H1 (cell line): ENCODE measurements at regions not wholly inside any gene's neighbourhood (a gene's known extent, or its start where the extent isn't known, plus 50 kb on each side); places are given as distances from the start of the nearest gene placed in this dataset.

Source experiments
- CTCF ChIA-PET: fragments of 300-600 bp; sonication (Branson Sonifier 250); formaldehyde crosslinking; loops from one replicate; lab custom pipeline; 2021; ENCODE audit not compliant: partially characterized antibody; lab: Charles Lee
- POLR2A ChIA-PET: fragments of 300-600 bp; sonication (Branson Sonifier 250); formaldehyde crosslinking; loops from one replicate; lab custom pipeline; 2021; ENCODE audit warnings: inconsistent platforms; ENCODE audit not compliant: partially characterized antibody; lab: Charles Lee
- DNase-seq, 2 experiments: peaks; one replicate each; pipeline versions ENCODE4 v3.0.0 to v3.0.0-alpha.2; 2010 to 2022; ENCODE audit warnings: low spot score in 2 of 2, low read depth in 1 of 2, mixed read lengths in 1 of 2
- FAIRE-seq: peaks from 2 replicates; lab custom pipeline; 2011; peaks lifted over from hg19 to GRCh38; lab: Jason Lieb, UNC
- H2AFZ ChIP-seq: 2 replicates; pipeline ENCODE4 v1.8.1; 2012; ENCODE audit warnings: low read length, inconsistent platforms
- H2AK5ac ChIP-seq: 2 replicates; pipeline ENCODE4 v1.6.1; 2013; ENCODE audit warnings: low read depth, low read length
- H2BK120ac ChIP-seq: replicated peaks from 2 replicates; pipeline ENCODE3; 2013; ENCODE audit warnings: low read depth, low read length, inconsistent platforms
- H2BK12ac ChIP-seq: 2 replicates; pipeline ENCODE4 v1.6.1; 2013; ENCODE audit warnings: low read depth, low read length
- H2BK15ac ChIP-seq: 2 replicates; pipeline ENCODE4 v1.6.1; 2013; ENCODE audit warnings: low read length
- H2BK20ac ChIP-seq: 2 replicates; pipeline ENCODE4 v1.6.1; 2013; ENCODE audit warnings: low read length
- H2BK5ac ChIP-seq: 2 replicates; pipeline ENCODE4 v1.6.1; 2013; ENCODE audit warnings: low read depth, low read length
- H3K14ac ChIP-seq: 2 replicates; pipeline ENCODE4 v1.6.1; 2013; ENCODE audit warnings: inconsistent platforms; ENCODE audit not compliant: insufficient read length
- H3K18ac ChIP-seq: 2 replicates; pipeline ENCODE4 v1.6.1; 2013; ENCODE audit warnings: low read length; ENCODE audit errors: extremely low read depth
- H3K23ac ChIP-seq: 2 replicates; pipeline ENCODE4 v1.6.1; 2013; ENCODE audit warnings: inconsistent platforms; ENCODE audit not compliant: insufficient read length
- H3K23me2 ChIP-seq: 2 replicates; pipeline ENCODE4 v1.6.1; 2013; ENCODE audit warnings: low read depth, low read length
- H3K27ac ChIP-seq: 2 replicates; pipeline ENCODE4 v1.6.1; 2011; ENCODE audit warnings: low read depth, low read length, inconsistent platforms
- H3K27me3 ChIP-seq, 4 experiments: replicated peaks in 1 of 4; 1 replicate in 1 of 4; 2 replicates in 3 of 4; pipeline versions ENCODE4 v1.6.1 to v1.8.1; 2011 to 2013; ENCODE audit warnings: low read length in 3 of 4, mild to moderate bottlenecking in 3 of 4, inconsistent platforms in 2 of 4, mixed read lengths in 2 of 4, moderate library complexity in 1 of 4; ENCODE audit not compliant: control insufficient read depth in 3 of 4, insufficient read depth in 3 of 4; ENCODE audit errors: extremely low read depth in 1 of 4
- H3K36me3 ChIP-seq, 4 experiments: 2 replicates each; pipeline versions ENCODE4 v1.6.1 to v1.8.1; 2011 to 2013; ENCODE audit warnings: mild to moderate bottlenecking in 4 of 4, low read length in 3 of 4, moderate library complexity in 2 of 4, control low read depth in 1 of 4, inconsistent platforms in 1 of 4; ENCODE audit not compliant: insufficient read depth in 4 of 4, control insufficient read depth in 2 of 4
- H3K4ac ChIP-seq: replicated peaks from 2 replicates; pipeline ENCODE3; 2013; ENCODE audit warnings: low read length, low read depth, mixed read lengths, inconsistent platforms; ENCODE audit not compliant: insufficient read length
- H3K4me1 ChIP-seq, 4 experiments: replicated peaks in 1 of 4; 1 replicate in 1 of 4; 2 replicates in 3 of 4; pipeline versions ENCODE4 v1.6.1 to v1.8.1; 2011 to 2013; ENCODE audit warnings: low read length in 3 of 4, inconsistent platforms in 2 of 4, mixed read lengths in 1 of 4; ENCODE audit not compliant: insufficient read depth in 4 of 4, control insufficient read depth in 3 of 4
- H3K4me2 ChIP-seq, 2 experiments: 2 replicates each; pipeline versions ENCODE4 v1.6.1 to v1.8.1; 2011 to 2013; ENCODE audit warnings: low read depth in 2 of 2, low read length in 2 of 2, control low read depth in 1 of 2, inconsistent platforms in 1 of 2, mild to moderate bottlenecking in 1 of 2; ENCODE audit not compliant: insufficient read depth in 1 of 2
- H3K4me3 ChIP-seq, 4 experiments: fragments of 200-600, 300-600 bp in 1 of 4; sonication (generic), shearing (Covaris generic), sonication (Bioruptor Twin) in 1 of 4; 2 replicates each; pipeline versions ENCODE4 v1.5.1 to v1.8.1; 2011 to 2016; ENCODE audit warnings: low read length in 4 of 4, low read depth in 3 of 4, control low read depth in 2 of 4, inconsistent platforms in 2 of 4, mild to moderate bottlenecking in 2 of 4, mixed read lengths in 1 of 4, moderate library complexity in 1 of 4; ENCODE audit not compliant: insufficient read depth in 2 of 4; ENCODE audit errors: extremely low read depth in 1 of 4
- H3K56ac ChIP-seq: replicated peaks from 2 replicates; pipeline ENCODE3; 2013; ENCODE audit warnings: low read depth, mild to moderate bottlenecking, mixed read lengths, low read length, inconsistent platforms; ENCODE audit not compliant: insufficient read length
- H3K79me1 ChIP-seq: 2 replicates; pipeline ENCODE4 v1.6.1; 2013; ENCODE audit warnings: low read depth, low read length, control low read depth
- H3K79me2 ChIP-seq, 2 experiments: 2 replicates each; pipeline versions ENCODE4 v1.6.1 to v1.8.1; 2012 to 2013; ENCODE audit warnings: low read length in 2 of 2, mild to moderate bottlenecking in 2 of 2, inconsistent platforms in 1 of 2; ENCODE audit not compliant: insufficient read depth in 2 of 2, control insufficient read depth in 1 of 2
- H3K9ac ChIP-seq, 4 experiments: replicated peaks in 1 of 4; 1 replicate in 1 of 4; 2 replicates in 3 of 4; pipeline versions ENCODE4 v1.6.1 to v1.8.1; 2011 to 2013; ENCODE audit warnings: low read depth in 3 of 4, low read length in 3 of 4, control low read depth in 2 of 4, mild to moderate bottlenecking in 2 of 4, moderate library complexity in 2 of 4, inconsistent platforms in 1 of 4; ENCODE audit errors: extremely low read depth in 1 of 4
- H3K9me3 ChIP-seq, 2 experiments: 2 replicates each; pipeline versions ENCODE4 v1.6.1 to v1.8.1; 2012 to 2013; ENCODE audit warnings: mild to moderate bottlenecking in 2 of 2, moderate library complexity in 2 of 2, control low read depth in 1 of 2, inconsistent platforms in 1 of 2, low read depth in 1 of 2, low read length in 1 of 2, mixed read lengths in 1 of 2; ENCODE audit not compliant: insufficient read depth in 2 of 2
- H4K20me1 ChIP-seq, 2 experiments: replicated peaks in 1 of 2; 2 replicates each; pipeline versions ENCODE3 to v1.8.1; 2011 to 2013; ENCODE audit warnings: inconsistent platforms in 2 of 2, low read length in 2 of 2, mild to moderate bottlenecking in 1 of 2; ENCODE audit not compliant: insufficient read depth in 2 of 2, control insufficient read depth in 1 of 2
- H4K5ac ChIP-seq: 2 replicates; pipeline ENCODE4 v1.6.1; 2013; ENCODE audit warnings: low read length, low read depth, mixed read lengths, inconsistent platforms; ENCODE audit not compliant: insufficient read length
- H4K8ac ChIP-seq: 2 replicates; pipeline ENCODE4 v1.8.0; 2013; ENCODE audit warnings: mild to moderate bottlenecking, moderate library complexity, low read length, inconsistent platforms; ENCODE audit not compliant: insufficient read depth; ENCODE audit errors: extremely low read depth
- H4K91ac ChIP-seq: replicated peaks from 2 replicates; pipeline ENCODE3; 2013; ENCODE audit warnings: low read length, mixed read lengths, inconsistent platforms; ENCODE audit not compliant: insufficient read length
- BACH1 ChIP-seq: IDR thresholded peaks from 2 replicates; pipeline ENCODE4 v1.6.1; 2012; ENCODE audit warnings: low read length, improper control_type of control experiment
- BCL11A ChIP-seq, 2 experiments: IDR thresholded peaks; one replicate each; pipeline ENCODE4 v1.6.1; 2011; ENCODE audit warnings: low read depth in 2 of 2, low read length in 2 of 2, mild to moderate bottlenecking in 2 of 2
- CHD1 ChIP-seq: IDR thresholded peaks from 2 replicates; pipeline ENCODE4 v1.6.1; 2012; ENCODE audit warnings: low read depth, low read length, improper control_type of control experiment
- CREB1 ChIP-seq: IDR thresholded peaks from 2 replicates; pipeline ENCODE4 v1.6.1; 2012; ENCODE audit warnings: inconsistent platforms
- HDAC2 ChIP-seq, 2 experiments: fragments of 300-600 bp in 1 of 2; sonication (generic) in 1 of 2; IDR thresholded peaks; 2 replicates each; pipeline ENCODE4 v1.6.1; 2011 to 2012; ENCODE audit warnings: low read depth in 2 of 2, low read length in 2 of 2, mild to moderate bottlenecking in 2 of 2, moderate library complexity in 2 of 2, borderline replicate concordance in 1 of 2, inconsistent platforms in 1 of 2
- HDAC6 ChIP-seq: IDR thresholded peaks from one replicate; pipeline ENCODE4 v1.7.1; 2012; ENCODE audit warnings: low read depth, mild to moderate bottlenecking, inconsistent platforms, low read length, moderate library complexity
- JUND ChIP-seq: IDR thresholded peaks from 2 replicates; pipeline ENCODE4 v1.6.1; 2011; ENCODE audit warnings: mild to moderate bottlenecking, improper control_type of control experiment, low read length
- NANOG ChIP-seq: IDR thresholded peaks from 2 replicates; pipeline ENCODE4 v1.6.1; 2011; ENCODE audit warnings: low read length, low read depth, mild to moderate bottlenecking, inconsistent platforms; ENCODE audit not compliant: insufficient read depth, poor library complexity, severe bottlenecking
- POLR2A ChIP-seq, 2 experiments: IDR thresholded peaks; 1 replicate in 1 of 2; 2 replicates in 1 of 2; pipeline ENCODE4 v1.6.1; 2011; ENCODE audit warnings: low read depth in 2 of 2, low read length in 2 of 2, mild to moderate bottlenecking in 2 of 2; ENCODE audit errors: control extremely low read depth in 1 of 2
- SIN3A ChIP-seq, 2 experiments: IDR thresholded peaks in 1 of 2; conservative IDR thresholded peaks in 1 of 2; 2 replicates each; pipeline ENCODE4 v1.6.1; 2011 to 2012; ENCODE audit warnings: low read length in 2 of 2, improper control_type of control experiment in 1 of 2, low read depth in 1 of 2, mild to moderate bottlenecking in 1 of 2
- WGBS, 2 experiments: shearing (Covaris generic) in 1 of 2; methylation state at CpG; one replicate each; pipeline versions ENCODE4 v1.1.6 to v1.1.7; 2013 to 2015; ENCODE audit warnings: low lambda C conversion rate in 2 of 2, mixed read lengths in 2 of 2, inconsistent platforms in 1 of 2, low coverage in 1 of 2, missing lambda C conversion rate in 1 of 2; ENCODE audit not compliant: insufficient replicate concordance in 2 of 2, insufficient coverage in 1 of 2, insufficient read length in 1 of 2; ENCODE audit errors: extremely low coverage in 1 of 2, missing lambda C conversion rate in 1 of 2; 5-methylcytosine and 5-hydroxymethylcytosine counted together
- TF ChIP-seq, protein P1 (sequence below): IDR thresholded peaks from 2 replicates; pipeline ENCODE4 v1.6.1; 2012; ENCODE audit warnings: inconsistent platforms
- TF ChIP-seq, protein P2 (sequence below), 3 experiments: IDR thresholded peaks; 1 replicate in 2 of 3; 2 replicates in 1 of 3; pipeline versions ENCODE4 v1.5.1 to v1.6.1; 2011; ENCODE audit warnings: low read length in 3 of 3, mild to moderate bottlenecking in 3 of 3, inconsistent platforms in 2 of 3, low read depth in 1 of 3, moderate library complexity in 1 of 3; ENCODE audit not compliant: insufficient read depth in 1 of 3; ENCODE audit errors: control extremely low read depth in 1 of 3

DNA sequence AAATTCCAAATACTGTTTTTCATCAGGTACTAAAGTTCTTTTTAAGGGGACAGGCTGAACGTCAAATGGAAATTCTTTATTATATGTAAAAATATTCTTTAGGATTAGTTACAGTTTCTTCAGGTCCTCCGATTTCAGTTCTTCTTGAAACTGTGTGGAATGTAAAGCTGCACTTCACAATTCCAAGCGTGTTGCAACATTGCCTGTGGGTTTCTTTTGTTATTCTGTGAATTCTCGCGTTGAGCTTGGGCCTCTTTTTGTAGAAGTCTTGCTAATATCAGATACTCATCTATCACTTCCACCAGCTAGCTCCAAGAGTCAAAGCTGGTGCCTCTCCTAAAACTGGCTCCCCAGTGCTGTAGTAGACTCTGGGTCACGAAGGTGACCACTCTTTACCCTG, 642.6 kb downstream of the METTL4 start:
- Histone ChIP-seq H2BK5ac (no peak overlapping the region), H3K4ac (no peak overlapping the region), H4K8ac (no peak overlapping the region), H2BK120ac (no peak overlapping the region), H2AK5ac (no peak overlapping the region), H3K14ac (no peak overlapping the region), H3K79me2 (no peaks in the 10 kb centered on the region), H3K9me3 (no peaks in the 10 kb centered on the region), H3K36me3 (no peaks in the 10 kb centered on the region), H2BK12ac (no peak overlapping the region), H3K4me3 (no peak overlapping the region), H3K9ac (no peak overlapping the region), H2BK20ac (no peak overlapping the region), H3K79me1 (no peaks in the 10 kb centered on the region), H3K23ac (no peak overlapping the region), H4K91ac (no peak overlapping the region), H3K27me3 (no peaks in the 10 kb centered on the region), H3K23me2 (no peaks in the 10 kb centered on the region), H4K20me1 (no peaks in the 10 kb centered on the region), H3K56ac (no peak overlapping the region), H2AFZ (no peak overlapping the region), H3K18ac (no peak overlapping the region), H3K4me2 (no peak overlapping the region), H3K4me1 (peaks cover 0 to 3% (median 0%) of the 10 kb centered on the region in 4 experiments; a peak in 1 of 7 replicates), H2BK15ac (no peak overlapping the region), H3K27ac (no peak overlapping the region), H4K5ac (no peak overlapping the region)
- no peak for FAIRE-seq
- ChIA-PET CTCF (no interaction called here), POLR2A (no interaction called here)
- no peak for DNase-seq
- WGBS, 2 experiments, result 86% methylated on average over 6 of the region's 6 CpGs; no CpG with 5 or more reads in 1 of the 2 experiments
- TF ChIP-seq BCL11A (IDR thresholded peaks at IDR 0.05; ENCODE audit: low read depth in 2 of 2, low read length in 2 of 2) (no peak), HDAC2 (IDR thresholded peaks at IDR 0.05; ENCODE audit: borderline replicate concordance in 1 of 2, low read depth in 2 of 2, low read length in 2 of 2) (no peak), HDAC6 (no peak), NANOG (no peak), JUND (no peak), BACH1 (no peak), POLR2A (IDR thresholded peaks at IDR 0.05; ENCODE audit: control extremely low read depth in 1 of 2, low read depth in 2 of 2, low read length in 2 of 2) (no peak), SIN3A (conservative IDR thresholded peaks at IDR 0.05 in 1 of 2, IDR thresholded peaks at IDR 0.05 in 1 of 2; ENCODE audit: low read depth in 1 of 2, low read length in 2 of 2) (no peak), CHD1 (no peak), CREB1 (no peak)
- TF ChIP-seq, protein P1, sequence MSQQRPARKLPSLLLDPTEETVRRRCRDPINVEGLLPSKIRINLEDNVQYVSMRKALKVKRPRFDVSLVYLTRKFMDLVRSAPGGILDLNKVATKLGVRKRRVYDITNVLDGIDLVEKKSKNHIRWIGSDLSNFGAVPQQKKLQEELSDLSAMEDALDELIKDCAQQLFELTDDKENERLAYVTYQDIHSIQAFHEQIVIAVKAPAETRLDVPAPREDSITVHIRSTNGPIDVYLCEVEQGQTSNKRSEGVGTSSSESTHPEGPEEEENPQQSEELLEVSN, result no peak
- TF ChIP-seq, protein P2, sequence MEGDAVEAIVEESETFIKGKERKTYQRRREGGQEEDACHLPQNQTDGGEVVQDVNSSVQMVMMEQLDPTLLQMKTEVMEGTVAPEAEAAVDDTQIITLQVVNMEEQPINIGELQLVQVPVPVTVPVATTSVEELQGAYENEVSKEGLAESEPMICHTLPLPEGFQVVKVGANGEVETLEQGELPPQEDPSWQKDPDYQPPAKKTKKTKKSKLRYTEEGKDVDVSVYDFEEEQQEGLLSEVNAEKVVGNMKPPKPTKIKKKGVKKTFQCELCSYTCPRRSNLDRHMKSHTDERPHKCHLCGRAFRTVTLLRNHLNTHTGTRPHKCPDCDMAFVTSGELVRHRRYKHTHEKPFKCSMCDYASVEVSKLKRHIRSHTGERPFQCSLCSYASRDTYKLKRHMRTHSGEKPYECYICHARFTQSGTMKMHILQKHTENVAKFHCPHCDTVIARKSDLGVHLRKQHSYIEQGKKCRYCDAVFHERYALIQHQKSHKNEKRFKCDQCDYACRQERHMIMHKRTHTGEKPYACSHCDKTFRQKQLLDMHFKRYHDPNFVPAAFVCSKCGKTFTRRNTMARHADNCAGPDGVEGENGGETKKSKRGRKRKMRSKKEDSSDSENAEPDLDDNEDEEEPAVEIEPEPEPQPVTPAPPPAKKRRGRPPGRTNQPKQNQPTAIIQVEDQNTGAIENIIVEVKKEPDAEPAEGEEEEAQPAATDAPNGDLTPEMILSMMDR (IDR thresholded peaks at IDR 0.05; ENCODE audit: control extremely low read depth in 1 of 3, insufficient read depth in 1 of 3, low read depth in 1 of 3, low read length in 3 of 3), result no peak
